Coronary artery (tissue), 2 donors: ENCODE measurements at regions not wholly inside any gene's neighbourhood (a gene's known extent, or its start where the extent isn't known, plus 50 kb on each side); places are given as distances from the start of the nearest gene placed in this dataset.

Experiments used
- DNase-seq: peaks from one replicate; pipeline ENCODE4 v3.0.0-alpha.2; 2017; ENCODE audit warnings: low spot score
- H3K27ac ChIP-seq, 2 donors: fragments of 200-600 bp; sonication (generic); one replicate each; pipeline ENCODE4 v1.5.1; 2016 to 2019
- H3K4me3 ChIP-seq: fragments of 200-600 bp; sonication (generic); 2 replicates; pipeline ENCODE4 v1.5.1; 2016; ENCODE audit warnings: mild to moderate bottlenecking, moderate library complexity
- TF ChIP-seq, protein P1 (sequence below): fragments of 200-600 bp; sonication (generic); IDR thresholded peaks from one replicate; pipeline ENCODE4 v1.5.1; 2019; ENCODE audit warnings: antibody characterized with exemption

DNA sequence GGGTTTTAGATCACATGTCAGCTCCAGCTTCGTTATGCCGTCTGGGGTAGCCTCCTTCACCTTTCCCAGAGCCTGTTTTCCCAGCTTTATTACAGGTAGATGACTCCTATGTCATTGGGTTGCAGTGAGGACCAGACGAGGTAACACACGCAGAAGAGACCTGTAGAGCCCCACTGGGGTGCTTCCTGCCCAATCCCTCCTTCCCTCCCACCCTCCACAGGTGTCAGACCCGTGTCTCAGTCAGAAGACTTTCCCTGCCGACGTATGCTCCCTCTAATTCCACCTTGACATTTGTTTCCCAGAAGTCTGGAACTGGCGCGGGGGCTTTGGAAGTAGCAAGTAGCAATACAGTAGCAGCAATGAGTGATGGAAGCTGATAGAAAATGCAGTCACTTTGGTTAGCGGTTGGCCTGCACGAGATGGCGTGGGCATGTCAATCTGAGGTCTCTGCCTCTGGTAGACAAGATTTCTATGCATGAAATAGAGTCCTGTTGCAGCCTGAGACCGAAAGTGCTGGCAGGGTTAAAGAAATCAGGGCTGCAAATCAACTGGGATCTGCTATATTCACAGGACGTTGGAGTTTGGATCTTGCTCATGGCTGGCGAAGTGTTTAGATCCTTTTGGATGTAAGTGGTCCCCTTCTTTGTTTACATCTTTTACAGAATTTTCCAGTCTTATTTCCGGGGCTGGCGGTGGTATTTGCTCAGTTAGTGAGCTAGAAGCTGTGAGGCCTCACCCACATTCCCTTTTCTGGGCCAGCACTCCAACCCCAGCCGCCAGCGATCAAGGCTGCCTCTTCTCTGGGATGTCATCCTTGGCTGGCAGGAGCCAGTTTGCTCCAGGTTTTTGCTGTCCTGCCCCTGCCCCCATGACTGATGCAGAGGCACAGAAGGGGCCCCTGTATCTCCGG, 78.3 kb upstream of the KMT2C start:
- TF ChIP-seq, protein P1, sequence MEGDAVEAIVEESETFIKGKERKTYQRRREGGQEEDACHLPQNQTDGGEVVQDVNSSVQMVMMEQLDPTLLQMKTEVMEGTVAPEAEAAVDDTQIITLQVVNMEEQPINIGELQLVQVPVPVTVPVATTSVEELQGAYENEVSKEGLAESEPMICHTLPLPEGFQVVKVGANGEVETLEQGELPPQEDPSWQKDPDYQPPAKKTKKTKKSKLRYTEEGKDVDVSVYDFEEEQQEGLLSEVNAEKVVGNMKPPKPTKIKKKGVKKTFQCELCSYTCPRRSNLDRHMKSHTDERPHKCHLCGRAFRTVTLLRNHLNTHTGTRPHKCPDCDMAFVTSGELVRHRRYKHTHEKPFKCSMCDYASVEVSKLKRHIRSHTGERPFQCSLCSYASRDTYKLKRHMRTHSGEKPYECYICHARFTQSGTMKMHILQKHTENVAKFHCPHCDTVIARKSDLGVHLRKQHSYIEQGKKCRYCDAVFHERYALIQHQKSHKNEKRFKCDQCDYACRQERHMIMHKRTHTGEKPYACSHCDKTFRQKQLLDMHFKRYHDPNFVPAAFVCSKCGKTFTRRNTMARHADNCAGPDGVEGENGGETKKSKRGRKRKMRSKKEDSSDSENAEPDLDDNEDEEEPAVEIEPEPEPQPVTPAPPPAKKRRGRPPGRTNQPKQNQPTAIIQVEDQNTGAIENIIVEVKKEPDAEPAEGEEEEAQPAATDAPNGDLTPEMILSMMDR, result no peak
- DNase-seq, result no peak
- Histone ChIP-seq H3K4me3 (no peak overlapping the region), H3K27ac (no peak overlapping the region)

DNA sequence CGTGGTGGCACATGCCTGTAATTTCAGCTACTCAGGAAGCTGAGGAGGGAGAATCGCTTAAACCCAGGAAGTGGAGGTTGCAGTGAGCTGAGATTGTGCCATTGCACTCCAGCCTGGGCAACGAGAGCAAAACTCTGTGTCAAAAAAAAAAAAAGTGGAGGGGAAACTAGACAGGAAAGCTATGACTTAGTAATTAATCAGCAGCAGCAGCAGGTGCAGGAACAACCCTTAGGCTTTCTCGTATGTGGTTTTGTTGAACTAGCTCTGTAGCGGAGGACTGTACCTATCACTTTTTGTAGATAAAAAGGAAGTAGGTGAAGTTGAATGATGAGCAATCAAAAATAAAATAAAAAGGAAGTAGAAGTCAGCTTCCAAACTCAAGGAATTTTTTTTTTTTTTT, 76.9 kb upstream of the KMT2C start:
- DNase-seq, result no peak
- TF ChIP-seq, protein P1, result no peak
- Histone ChIP-seq H3K4me3 (no peak overlapping the region), H3K27ac (no peak overlapping the region)

DNA sequence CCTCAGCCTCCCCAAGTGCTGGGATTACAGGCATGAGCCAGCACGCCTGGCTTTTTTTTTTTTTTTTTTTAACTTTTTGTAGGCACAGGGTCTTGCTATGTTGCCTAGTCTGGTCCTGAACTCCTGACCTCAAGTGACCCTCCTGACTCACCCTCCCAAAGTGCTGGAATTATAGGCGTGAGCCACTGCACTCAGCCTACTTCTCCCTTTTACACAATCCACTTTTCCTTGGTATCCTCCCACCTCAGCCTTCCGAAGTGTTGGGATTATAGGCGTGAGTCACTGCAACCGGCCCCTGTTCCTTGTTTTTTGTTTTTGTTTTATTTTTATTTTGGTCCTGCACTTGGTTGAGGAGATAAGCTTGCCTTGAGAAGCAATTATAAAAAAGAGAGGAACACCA, 75.9 kb upstream of the KMT2C start:
- no peak for DNase-seq
- Histone ChIP-seq H3K4me3 (no peak overlapping the region), H3K27ac (no peak overlapping the region)
- TF ChIP-seq, protein P1, result no peak

DNA sequence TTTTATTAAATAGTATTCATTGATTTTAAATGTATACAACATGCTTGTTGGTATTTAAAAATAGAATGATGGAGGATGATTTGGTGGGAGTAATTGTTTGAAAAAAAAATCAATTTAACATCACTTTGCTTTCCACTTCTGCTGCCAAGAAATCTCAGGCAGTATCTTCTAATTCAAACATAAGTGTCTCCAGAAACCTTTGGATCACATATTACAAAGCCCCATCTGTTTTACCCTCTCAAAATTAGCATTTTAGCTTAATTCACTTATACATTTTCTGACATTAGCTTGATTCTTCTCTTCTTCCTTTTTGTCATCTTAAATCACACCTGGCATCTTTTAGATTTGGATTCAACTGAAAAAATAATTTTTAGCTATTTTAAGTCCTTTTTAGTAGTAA, 72.9 kb upstream of the KMT2C start:
- no peak for DNase-seq
- TF ChIP-seq, protein P1, result no peak
- H3K4me3 ChIP-seq, result no peak overlapping the region

DNA sequence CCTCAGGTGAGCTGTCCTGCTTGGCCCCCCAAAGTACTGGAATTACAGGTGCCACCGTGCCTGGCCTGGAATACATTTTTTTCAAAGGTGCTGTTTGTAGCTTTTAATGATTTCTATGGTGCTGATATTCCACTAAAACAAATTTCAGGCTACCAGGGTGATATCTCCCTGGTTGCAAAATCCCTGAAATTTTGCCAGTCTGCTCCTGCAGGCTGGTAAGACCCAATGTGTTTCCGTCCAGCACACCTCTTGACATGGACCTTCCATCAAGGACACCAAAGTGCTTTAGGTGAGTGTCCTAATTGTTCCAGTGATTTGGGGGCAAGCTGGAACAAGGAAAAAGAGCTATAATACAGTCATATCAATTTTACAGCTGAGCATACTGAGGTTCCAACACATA, 69.8 kb upstream of the KMT2C start:
- Histone ChIP-seq H3K27ac (no peak overlapping the region), H3K4me3 (no peak overlapping the region)
- DNase-seq, result no peak
- TF ChIP-seq, protein P1, result no peak

More for the DNA sequence above, 72.9 kb upstream of the KMT2C start:
- H3K27ac ChIP-seq, result no peak overlapping the region

DNA sequence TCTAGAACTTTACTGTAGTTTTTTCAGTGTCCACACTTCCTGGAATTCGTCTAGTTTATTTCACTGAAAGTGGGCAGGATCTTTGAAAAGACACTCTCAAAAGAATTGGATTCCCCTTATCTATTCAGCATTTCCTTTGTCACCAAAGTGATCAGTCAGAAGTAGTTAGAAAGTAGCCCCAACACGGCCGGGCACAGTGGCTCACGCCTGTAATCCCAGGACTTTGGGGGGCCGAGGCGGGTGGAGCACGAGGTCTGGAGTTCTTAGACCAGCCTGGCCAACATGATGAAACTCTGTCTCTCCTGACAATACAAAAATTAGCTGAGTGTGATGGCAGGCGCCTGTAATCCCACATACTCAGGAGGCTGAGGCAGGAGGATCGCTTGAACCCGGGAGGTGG, 69.0 kb upstream of the KMT2C start:
- Histone ChIP-seq H3K27ac (no peak overlapping the region), H3K4me3 (no peak overlapping the region)
- TF ChIP-seq, protein P1, result no peak
- DNase-seq, result no peak

DNA sequence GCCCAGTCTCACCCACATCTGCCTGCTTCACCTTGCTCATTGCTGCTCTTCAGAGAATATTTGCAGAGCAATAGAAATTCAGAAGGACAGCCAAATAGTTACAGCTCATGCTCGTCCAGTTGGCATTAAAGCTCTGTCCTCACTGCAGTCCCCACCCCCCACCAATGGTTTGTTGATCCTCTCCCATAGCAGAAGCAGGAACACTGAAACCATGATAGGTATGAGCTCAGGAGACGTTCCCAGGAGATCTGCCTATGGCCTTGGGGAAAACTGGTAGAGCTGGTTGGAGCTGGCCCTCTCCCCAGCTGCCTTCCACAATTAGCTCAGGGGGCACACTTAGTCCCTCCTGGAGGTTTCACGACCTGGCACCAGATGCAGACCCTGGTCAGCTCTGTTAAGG, 68.6 kb upstream of the KMT2C start:
- no peak for DNase-seq
- H3K27ac ChIP-seq, result no peak overlapping the region
- no peak overlapping the region for H3K4me3 ChIP-seq
- TF ChIP-seq, protein P1, result no peak
